ENCODE measurements at regions not wholly inside any gene's neighbourhood (a gene's known extent, or its start where the extent isn't known, plus 50 kb on each side); places are given as distances from the start of the nearest gene placed in this dataset.

DNA sequence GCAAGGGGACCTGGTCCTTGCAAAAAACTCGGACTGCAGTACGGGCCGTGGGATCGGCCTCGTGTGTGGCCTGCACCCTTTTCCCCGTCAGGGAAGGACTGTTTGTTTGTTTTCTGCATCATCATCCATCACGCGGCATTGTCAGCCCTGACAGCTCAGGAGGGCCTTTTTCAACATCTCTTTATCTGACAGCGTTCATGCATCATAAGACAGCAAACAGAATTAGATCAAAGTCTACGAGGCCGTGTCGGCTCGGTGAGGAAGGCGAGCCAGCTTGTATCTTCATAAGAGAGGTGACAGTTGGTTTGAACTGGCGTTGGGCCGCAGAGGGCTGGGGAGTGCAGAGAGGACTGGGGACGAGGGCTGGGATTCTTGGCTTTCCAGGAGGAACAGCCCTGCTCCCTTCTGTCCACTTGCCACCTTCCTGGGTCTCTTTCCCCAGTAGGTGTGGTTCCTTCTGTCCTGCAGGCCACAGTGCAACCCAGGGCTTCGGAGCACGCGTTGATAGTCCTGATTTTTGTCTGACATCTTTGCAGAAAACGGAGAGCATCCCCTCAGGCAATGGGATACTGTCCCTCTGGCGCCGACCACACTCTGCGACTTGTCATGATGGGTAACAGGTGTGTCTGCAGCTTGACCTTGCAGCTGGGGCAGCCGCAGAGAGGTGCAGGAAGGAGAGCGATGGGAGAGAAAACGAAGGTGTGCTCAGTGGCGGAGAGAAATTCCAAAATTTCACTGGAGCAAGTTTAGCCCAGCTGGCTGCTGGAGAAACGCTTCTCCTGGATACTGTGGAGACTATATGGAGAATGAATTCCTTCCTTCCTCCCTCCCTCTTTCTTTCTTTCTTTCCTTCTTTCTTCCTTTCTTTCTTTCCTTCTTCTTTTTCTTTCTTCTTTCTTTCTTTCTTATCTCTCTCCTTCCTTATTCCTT, 104.0 kb upstream of the SHOX start:
- no peaks in the 10 kb centered on the region for H3K4me1 ChIP-seq (ENCODE audit: control insufficient read depth, low read length)
- TF ChIP-seq CTCF (IDR thresholded peaks at IDR 0.05; ENCODE audit: low read depth, low read length, poor library complexity, severe bottlenecking) (no peak), EZH2phosphoT487 (IDR thresholded peaks at IDR 0.05; ENCODE audit: borderline replicate concordance, low read length) (no peak)
- H3K27me3 ChIP-seq (ENCODE audit: control insufficient read depth, low read length): no peaks in the 10 kb centered on the region
- H3F3A ChIP-seq (ENCODE audit: control insufficient read depth, insufficient read depth): peaks cover 5% of the 10 kb centered on the region
- no peaks in the 10 kb centered on the region for H3K9me2 ChIP-seq (replicated peaks; ENCODE audit: control insufficient read depth, low read length)
- no peaks in the 10 kb centered on the region for H3K36me3 ChIP-seq (ENCODE audit: control insufficient read depth, low read length)
- H3K4me3 ChIP-seq (ENCODE audit: low read length): no peak overlapping the region
- no peak overlapping the region for H3K4me2 ChIP-seq (ENCODE audit: low read length)
- no peaks in the 10 kb centered on the region for H3K79me2 ChIP-seq (ENCODE audit: control insufficient read depth, low read length)
- H4K20me1 ChIP-seq (ENCODE audit: control insufficient read depth, insufficient read depth, low read depth, low read length): no peaks in the 10 kb centered on the region
- H3K9me3 ChIP-seq (ENCODE audit: control insufficient read depth, insufficient read depth, low read length): peaks cover 20% of the 10 kb centered on the region; the same call in 1 of the 2 replicates
- no peak overlapping the region for H3K27ac ChIP-seq (ENCODE audit: low read depth, low read length)

DNA sequence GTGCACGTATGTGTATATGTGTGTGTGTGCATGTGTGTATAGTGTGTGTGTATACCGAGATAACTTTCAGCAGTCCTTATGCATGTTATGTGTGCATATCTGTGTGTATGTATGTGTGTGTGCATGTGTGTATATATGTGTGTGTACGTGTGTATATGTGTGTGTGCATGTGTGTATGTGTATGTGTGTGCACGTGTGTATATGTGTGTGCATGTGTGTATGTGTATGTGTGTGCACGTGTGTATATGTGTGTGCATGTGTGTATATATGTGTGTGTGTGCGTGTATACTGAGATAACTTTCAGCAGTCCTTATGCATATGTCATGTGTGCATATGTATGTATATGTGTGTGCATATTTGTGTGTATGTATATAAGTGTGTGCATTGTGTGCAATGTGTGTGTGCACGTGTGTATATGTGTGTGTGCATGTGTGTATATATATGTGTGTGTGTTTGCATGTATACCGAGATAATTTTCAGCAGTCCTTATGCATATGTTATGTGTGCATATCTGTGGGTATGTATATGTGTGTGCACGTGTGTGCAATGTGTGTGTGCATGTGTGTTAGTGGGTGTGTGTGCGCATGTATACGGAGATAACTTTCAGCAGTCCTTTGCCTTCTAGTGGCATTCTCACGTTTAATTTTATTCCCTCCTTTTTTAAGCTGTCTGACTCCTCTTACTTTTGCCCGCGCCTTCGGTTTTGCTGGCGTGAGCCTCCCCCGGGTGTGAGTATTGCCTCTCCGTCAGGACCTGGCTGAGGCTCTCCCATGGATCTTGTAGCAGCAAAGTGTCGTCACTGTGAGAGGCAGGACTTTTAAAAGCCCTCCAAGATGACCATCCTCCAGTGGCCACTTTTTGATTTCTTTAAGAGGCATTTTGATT, 99.6 kb upstream of the SHOX start:
- Histone ChIP-seq H3K4me1 (ENCODE audit: control insufficient read depth, low read length) (no peaks in the 10 kb centered on the region), H4K20me1 (ENCODE audit: control insufficient read depth, insufficient read depth, low read depth, low read length) (no peaks in the 10 kb centered on the region)

GRCh38 chrX:531611-531936, 99.0 kb upstream of the SHOX start:
- Histone ChIP-seq H3K27me3 (ENCODE audit: control insufficient read depth, low read length) (no peaks in the 10 kb centered on the region), H4K20me1 (ENCODE audit: control insufficient read depth, insufficient read depth, low read depth, low read length) (no peaks in the 10 kb centered on the region), H3K27ac (ENCODE audit: low read depth, low read length) (no peak overlapping the region), H3K9me2 (replicated peaks; ENCODE audit: control insufficient read depth, low read length) (no peaks in the 10 kb centered on the region), H3K9me3 (ENCODE audit: control insufficient read depth, insufficient read depth, low read length) (peaks cover 17% of the 10 kb centered on the region; the same call in 1 of the 2 replicates), H3K4me3 (ENCODE audit: low read length) (no peak overlapping the region), H3K4me1 (ENCODE audit: control insufficient read depth, low read length) (no peaks in the 10 kb centered on the region), H3F3A (ENCODE audit: control insufficient read depth, insufficient read depth) (peaks cover 5% of the 10 kb centered on the region), H3K36me3 (ENCODE audit: control insufficient read depth, low read length) (no peaks in the 10 kb centered on the region), H3K79me2 (ENCODE audit: control insufficient read depth, low read length) (no peaks in the 10 kb centered on the region), H3K4me2 (ENCODE audit: low read length) (no peak overlapping the region)
- no peak for TF ChIP-seq CTCF (IDR thresholded peaks at IDR 0.05; ENCODE audit: low read depth, low read length, poor library complexity, severe bottlenecking)
- no peak for TF ChIP-seq EZH2phosphoT487 (IDR thresholded peaks at IDR 0.05; ENCODE audit: borderline replicate concordance, low read length)

More for the DNA sequence above, 99.6 kb upstream of the SHOX start:
- Histone ChIP-seq H3K9me2 (replicated peaks; ENCODE audit: control insufficient read depth, low read length) (no peaks in the 10 kb centered on the region), H3K4me2 (ENCODE audit: low read length) (no peak overlapping the region), H3F3A (ENCODE audit: control insufficient read depth, insufficient read depth) (peaks cover 5% of the 10 kb centered on the region), H3K27me3 (ENCODE audit: control insufficient read depth, low read length) (no peaks in the 10 kb centered on the region), H3K27ac (ENCODE audit: low read depth, low read length) (no peak overlapping the region), H3K79me2 (ENCODE audit: control insufficient read depth, low read length) (no peaks in the 10 kb centered on the region), H3K9me3 (ENCODE audit: control insufficient read depth, insufficient read depth, low read length) (peaks cover 17% of the 10 kb centered on the region; the same call in 1 of the 2 replicates), H3K4me3 (ENCODE audit: low read length) (no peak overlapping the region), H3K36me3 (ENCODE audit: control insufficient read depth, low read length) (no peaks in the 10 kb centered on the region)
- TF ChIP-seq CTCF (IDR thresholded peaks at IDR 0.05; ENCODE audit: low read depth, low read length, poor library complexity, severe bottlenecking) (no peak), EZH2phosphoT487 (IDR thresholded peaks at IDR 0.05; ENCODE audit: borderline replicate concordance, low read length) (no peak)
